ENCODE measurements at regions not wholly inside any gene's neighbourhood (a gene's known extent, or its start where the extent isn't known, plus 50 kb on each side); places are given as distances from the start of the nearest gene placed in this dataset.

- Histone ChIP-seq H3K36me3 (ENCODE audit: insufficient read depth, insufficient read length, low read length) (no peaks in the 10 kb centered on the region), H3K4me3 (ENCODE audit: insufficient read length, low read depth) (no peak overlapping the region), H3K27me3 (ENCODE audit: insufficient read depth, insufficient read length) (no peaks in the 10 kb centered on the region), H3K4me1 (ENCODE audit: insufficient read depth, insufficient read length) (peaks cover 4% of the 10 kb centered on the region), H3K9me3 (ENCODE audit: insufficient read depth, low read length) (no peaks in the 10 kb centered on the region), H3K9ac (ENCODE audit: insufficient read length, low read depth) (peak overlapping the region; percentile 52)
- DNase-seq (ENCODE audit: low read depth, low spot score): no peak
- TF ChIP-seq ZNF274 (IDR thresholded peaks at IDR 0.05; ENCODE audit: low read depth, low read length) (no peak), SUZ12 (IDR thresholded peaks at IDR 0.05; ENCODE audit: extremely low read depth, insufficient read depth, insufficient read length) (no peak), YY1 (IDR thresholded peaks at IDR 0.05; ENCODE audit: insufficient read depth, insufficient read length) (no peak)
Measured at GRCh38 chr3:66592927-66593625, 92.3 kb upstream of the LRIG1 start.

GRCh38 chr3:66593978-66594377 lies 93.2 kb upstream of the LRIG1 start:
- no peaks in the 10 kb centered on the region for H3K9me3 ChIP-seq (ENCODE audit: insufficient read depth, low read length)
- H3K36me3 ChIP-seq (ENCODE audit: insufficient read depth, insufficient read length, low read length): no peaks in the 10 kb centered on the region
- TF ChIP-seq SUZ12 (IDR thresholded peaks at IDR 0.05; ENCODE audit: extremely low read depth, insufficient read depth, insufficient read length): no peak
- no peak for TF ChIP-seq YY1 (IDR thresholded peaks at IDR 0.05; ENCODE audit: insufficient read depth, insufficient read length)
- TF ChIP-seq ZNF274 (IDR thresholded peaks at IDR 0.05; ENCODE audit: low read depth, low read length): no peak
- no peak overlapping the region for H3K4me3 ChIP-seq (ENCODE audit: insufficient read length, low read depth)
- H3K9ac ChIP-seq (ENCODE audit: insufficient read length, low read depth): no peak overlapping the region
- peaks cover 4% of the 10 kb centered on the region for H3K4me1 ChIP-seq (ENCODE audit: insufficient read depth, insufficient read length)
- H3K27me3 ChIP-seq (ENCODE audit: insufficient read depth, insufficient read length): no peaks in the 10 kb centered on the region
- no peak for DNase-seq (ENCODE audit: low read depth, low spot score)

DNA sequence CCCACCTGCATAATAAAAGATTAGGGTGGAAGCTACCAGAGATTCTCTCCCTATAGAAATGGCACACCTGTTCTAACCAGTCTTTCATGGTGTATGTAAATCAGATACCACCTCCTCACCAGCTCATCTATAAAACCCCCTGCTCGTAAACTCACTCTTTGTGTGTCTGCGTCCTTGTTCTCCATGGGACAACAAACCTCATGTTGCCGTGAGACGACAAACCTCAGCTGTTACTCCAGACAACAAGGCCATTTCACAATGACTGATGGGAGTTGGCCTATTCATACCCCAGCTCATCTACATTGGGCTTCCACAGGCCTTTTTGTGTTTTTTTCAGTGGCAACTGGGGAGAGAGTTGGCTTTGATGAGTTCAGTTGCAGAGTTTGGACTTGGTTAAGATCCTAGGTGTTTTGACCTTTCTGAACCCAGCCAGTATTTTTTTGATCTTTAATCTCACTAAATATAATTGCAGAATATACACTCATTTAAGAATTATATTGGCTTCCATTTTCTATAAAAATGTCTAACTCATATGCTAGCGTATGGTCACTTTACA lies 96.6 kb upstream of the LRIG1 start:
- no peaks in the 10 kb centered on the region for H3K36me3 ChIP-seq (ENCODE audit: insufficient read depth, insufficient read length, low read length)
- no peak overlapping the region for H3K4me3 ChIP-seq (ENCODE audit: insufficient read length, low read depth)
- no peaks in the 10 kb centered on the region for H3K27me3 ChIP-seq (ENCODE audit: insufficient read depth, insufficient read length)
- H3K4me1 ChIP-seq (ENCODE audit: insufficient read depth, insufficient read length): no peaks in the 10 kb centered on the region
- H3K9ac ChIP-seq (ENCODE audit: insufficient read length, low read depth): no peak overlapping the region
- H3K9me3 ChIP-seq (ENCODE audit: insufficient read depth, low read length): no peaks in the 10 kb centered on the region
- TF ChIP-seq ZNF274 (IDR thresholded peaks at IDR 0.05; ENCODE audit: low read depth, low read length) (no peak), SUZ12 (IDR thresholded peaks at IDR 0.05; ENCODE audit: extremely low read depth, insufficient read depth, insufficient read length) (no peak), YY1 (IDR thresholded peaks at IDR 0.05; ENCODE audit: insufficient read depth, insufficient read length) (no peak)
- DNase-seq (ENCODE audit: low read depth, low spot score): no peak

- no peaks in the 10 kb centered on the region for H3K4me1 ChIP-seq (ENCODE audit: insufficient read depth, insufficient read length)
- DNase-seq (ENCODE audit: low read depth, low spot score): no peak
- H3K4me3 ChIP-seq (ENCODE audit: insufficient read length, low read depth): no peak overlapping the region
Measured at GRCh38 chr3:66598168-66598567, 97.3 kb upstream of the LRIG1 start.

GRCh38 chr3:66602237-66602636 lies 101.4 kb upstream of the LRIG1 start:
- DNase-seq (ENCODE audit: low read depth, low spot score): no peak

More at GRCh38 chr3:66598168-66598567, 97.3 kb upstream of the LRIG1 start:
- TF ChIP-seq ZNF274 (IDR thresholded peaks at IDR 0.05; ENCODE audit: low read depth, low read length): no peak
- TF ChIP-seq SUZ12 (IDR thresholded peaks at IDR 0.05; ENCODE audit: extremely low read depth, insufficient read depth, insufficient read length): no peak
- TF ChIP-seq YY1 (IDR thresholded peaks at IDR 0.05; ENCODE audit: insufficient read depth, insufficient read length): no peak
- Histone ChIP-seq H3K9ac (ENCODE audit: insufficient read length, low read depth) (no peak overlapping the region), H3K27me3 (ENCODE audit: insufficient read depth, insufficient read length) (no peaks in the 10 kb centered on the region), H3K9me3 (ENCODE audit: insufficient read depth, low read length) (no peaks in the 10 kb centered on the region), H3K36me3 (ENCODE audit: insufficient read depth, insufficient read length, low read length) (no peaks in the 10 kb centered on the region)

GRCh38 chr3:66602691-66603090 lies 101.9 kb upstream of the LRIG1 start:
- H3K36me3 ChIP-seq (ENCODE audit: insufficient read depth, insufficient read length, low read length): no peaks in the 10 kb centered on the region
- no peak overlapping the region for H3K9ac ChIP-seq (ENCODE audit: insufficient read length, low read depth)
- no peak for DNase-seq (ENCODE audit: low read depth, low spot score)
- H3K27me3 ChIP-seq (ENCODE audit: insufficient read depth, insufficient read length): no peaks in the 10 kb centered on the region
- no peaks in the 10 kb centered on the region for H3K9me3 ChIP-seq (ENCODE audit: insufficient read depth, low read length)
- H3K4me1 ChIP-seq (ENCODE audit: insufficient read depth, insufficient read length): no peaks in the 10 kb centered on the region
- no peak for TF ChIP-seq SUZ12 (IDR thresholded peaks at IDR 0.05; ENCODE audit: extremely low read depth, insufficient read depth, insufficient read length)
- no peak for TF ChIP-seq YY1 (IDR thresholded peaks at IDR 0.05; ENCODE audit: insufficient read depth, insufficient read length)
- TF ChIP-seq ZNF274 (IDR thresholded peaks at IDR 0.05; ENCODE audit: low read depth, low read length): no peak
- no peak overlapping the region for H3K4me3 ChIP-seq (ENCODE audit: insufficient read length, low read depth)

More at GRCh38 chr3:66602237-66602636, 101.4 kb upstream of the LRIG1 start:
- Histone ChIP-seq H3K27me3 (ENCODE audit: insufficient read depth, insufficient read length) (no peaks in the 10 kb centered on the region), H3K9me3 (ENCODE audit: insufficient read depth, low read length) (no peaks in the 10 kb centered on the region), H3K9ac (ENCODE audit: insufficient read length, low read depth) (no peak overlapping the region), H3K4me3 (ENCODE audit: insufficient read length, low read depth) (no peak overlapping the region), H3K36me3 (ENCODE audit: insufficient read depth, insufficient read length, low read length) (no peaks in the 10 kb centered on the region), H3K4me1 (ENCODE audit: insufficient read depth, insufficient read length) (no peaks in the 10 kb centered on the region)
- TF ChIP-seq YY1 (IDR thresholded peaks at IDR 0.05; ENCODE audit: insufficient read depth, insufficient read length) (no peak), SUZ12 (IDR thresholded peaks at IDR 0.05; ENCODE audit: extremely low read depth, insufficient read depth, insufficient read length) (no peak), ZNF274 (IDR thresholded peaks at IDR 0.05; ENCODE audit: low read depth, low read length) (no peak)

DNA sequence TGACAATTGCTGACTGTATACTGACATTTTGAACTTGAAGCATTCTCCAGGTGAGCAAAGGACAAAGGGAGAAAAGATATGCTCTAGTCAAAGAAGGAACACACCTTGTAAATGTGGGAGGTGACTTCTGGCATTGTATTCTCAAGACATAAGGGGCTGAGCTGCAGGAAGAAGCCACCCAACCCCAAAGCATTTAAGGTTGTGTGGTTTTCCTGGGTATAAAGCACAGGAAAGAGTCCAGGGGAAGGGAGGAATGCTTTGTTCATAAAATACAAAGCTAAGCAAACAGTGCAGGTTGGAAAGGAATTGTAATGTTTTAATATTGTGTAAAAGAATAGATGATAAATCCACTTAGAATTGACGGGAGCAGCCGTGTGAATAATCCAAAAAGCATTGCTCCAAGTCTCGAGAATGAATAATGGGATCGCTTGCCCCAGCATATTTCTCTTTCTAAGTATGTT lies 102.4 kb upstream of the LRIG1 start:
- H3K27me3 ChIP-seq (ENCODE audit: insufficient read depth, insufficient read length): no peaks in the 10 kb centered on the region
- H3K9ac ChIP-seq (ENCODE audit: insufficient read length, low read depth): no peak overlapping the region
- DNase-seq (ENCODE audit: low read depth, low spot score): no peak
- no peak overlapping the region for H3K4me3 ChIP-seq (ENCODE audit: insufficient read length, low read depth)
- H3K36me3 ChIP-seq (ENCODE audit: insufficient read depth, insufficient read length, low read length): no peaks in the 10 kb centered on the region
- no peaks in the 10 kb centered on the region for H3K9me3 ChIP-seq (ENCODE audit: insufficient read depth, low read length)
- no peaks in the 10 kb centered on the region for H3K4me1 ChIP-seq (ENCODE audit: insufficient read depth, insufficient read length)
- TF ChIP-seq SUZ12 (IDR thresholded peaks at IDR 0.05; ENCODE audit: extremely low read depth, insufficient read depth, insufficient read length): no peak
- no peak for TF ChIP-seq ZNF274 (IDR thresholded peaks at IDR 0.05; ENCODE audit: low read depth, low read length)
- no peak for TF ChIP-seq YY1 (IDR thresholded peaks at IDR 0.05; ENCODE audit: insufficient read depth, insufficient read length)
